BE2C (cell line): ENCODE measurements at regions not wholly inside any gene's neighbourhood (a gene's known extent, or its start where the extent isn't known, plus 50 kb on each side); places are given as distances from the start of the nearest gene placed in this dataset.
A peak's percentile ranks its signal among the peaks of the same experiment; 100 is the strongest.

Source experiments
- DNase-seq: peaks from one replicate; pipeline ENCODE4 v3.0.0-alpha.2; 2020
- H3K27me3 ChIP-seq: fragments of 250-450 bp; sonication (Bioruptor Pico); 2 replicates; pipeline ENCODE4 v1.5.1; 2020; ENCODE audit warnings: mild to moderate bottlenecking
- H3K36me3 ChIP-seq: fragments of 250-450 bp; sonication (Bioruptor Pico); 2 replicates; pipeline ENCODE4 v1.5.1; 2020; ENCODE audit warnings: mild to moderate bottlenecking
- H3K4me1 ChIP-seq: fragments of 250-450 bp; sonication (Bioruptor Pico); 2 replicates; pipeline ENCODE4 v1.5.1; 2020
- H3K4me3 ChIP-seq: 2 replicates; pipeline ENCODE4 v1.5.1; 2011; ENCODE audit warnings: low read depth, low read length
- H3K9me3 ChIP-seq: fragments of 250-450 bp; sonication (Bioruptor Pico); 2 replicates; pipeline ENCODE4 v1.5.1; 2020
- CTCF ChIP-seq: IDR thresholded peaks from 2 replicates; pipeline ENCODE4 v1.5.1; 2012; ENCODE audit warnings: mild to moderate bottlenecking, low read depth, low read length

- H3K4me1 ChIP-seq, result no peaks in the 10 kb centered on the region
- no peak overlapping the region for H3K4me3 ChIP-seq
- H3K9me3 ChIP-seq, result no peaks in the 10 kb centered on the region
- no peak for TF ChIP-seq CTCF
- H3K36me3 ChIP-seq, result no peaks in the 10 kb centered on the region
- no peak for DNase-seq
- H3K27me3 ChIP-seq, result no peaks in the 10 kb centered on the region
These were observed 141.1 kb upstream of the ITGB1 start for GRCh38 chr10:33098951-33099663.

GRCh38 chr10:33095867-33096815 is 138.1 kb upstream of the ITGB1 start:
- TF ChIP-seq CTCF, result no peak
- Histone ChIP-seq H3K4me1 (no peaks in the 10 kb centered on the region), H3K4me3 (no peak overlapping the region), H3K27me3 (no peaks in the 10 kb centered on the region), H3K9me3 (no peaks in the 10 kb centered on the region), H3K36me3 (no peaks in the 10 kb centered on the region)
- DNase-seq, result no peak

GRCh38 chr10:33094263-33095051 is 136.4 kb upstream of the ITGB1 start:
- H3K9me3 ChIP-seq, result no peaks in the 10 kb centered on the region
- no peaks in the 10 kb centered on the region for H3K27me3 ChIP-seq
- peak; percentile 22 for DNase-seq
- no peak overlapping the region for H3K4me3 ChIP-seq
- TF ChIP-seq CTCF, result no peak
- no peaks in the 10 kb centered on the region for H3K4me1 ChIP-seq
- H3K36me3 ChIP-seq, result no peaks in the 10 kb centered on the region

- no peak overlapping the region for H3K4me3 ChIP-seq
- no peak for DNase-seq
- H3K4me1 ChIP-seq, result no peaks in the 10 kb centered on the region
- H3K36me3 ChIP-seq, result no peaks in the 10 kb centered on the region
- TF ChIP-seq CTCF, result no peak
- H3K27me3 ChIP-seq, result no peaks in the 10 kb centered on the region
- no peaks in the 10 kb centered on the region for H3K9me3 ChIP-seq
These were observed 135.3 kb upstream of the ITGB1 start for GRCh38 chr10:33093362-33093761.

- no peaks in the 10 kb centered on the region for H3K4me1 ChIP-seq
- no peaks in the 10 kb centered on the region; the same call in 1 of the 2 replicates for H3K9me3 ChIP-seq
- H3K36me3 ChIP-seq, result no peaks in the 10 kb centered on the region
- no peaks in the 10 kb centered on the region for H3K27me3 ChIP-seq
- TF ChIP-seq CTCF, result no peak
- no peak for DNase-seq
- H3K4me3 ChIP-seq, result no peak overlapping the region
These were observed 134.6 kb upstream of the ITGB1 start for GRCh38 chr10:33092596-33092995.
